ENCODE measurements at regions not wholly inside any gene's neighbourhood (a gene's known extent, or its start where the extent isn't known, plus 50 kb on each side); places are given as distances from the start of the nearest gene placed in this dataset.

DNA sequence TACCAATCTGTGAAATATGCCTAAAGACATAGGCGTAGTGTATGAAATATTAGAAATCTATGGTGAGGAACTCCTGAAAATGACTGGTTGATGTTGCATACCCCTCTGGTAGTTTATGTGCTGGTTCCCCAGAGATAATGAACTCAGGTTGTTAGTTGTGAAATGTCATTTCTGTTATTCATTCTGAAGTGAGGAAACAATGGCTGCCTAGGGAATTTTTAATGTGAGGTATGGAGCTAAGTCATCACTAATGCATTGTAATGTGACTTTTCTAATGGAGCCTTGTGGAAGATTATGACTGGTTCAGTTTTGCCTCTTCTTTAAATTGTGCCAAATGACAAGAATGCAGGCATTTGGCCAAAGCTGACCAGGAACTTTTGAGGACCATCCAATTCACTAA, 61.6 kb upstream of the RAB27B start (continued):
- TF ChIP-seq CEBPB (IDR thresholded peaks at IDR 0.05; ENCODE audit: low read depth): no peak
- no peak for TF ChIP-seq SRF (IDR thresholded peaks at IDR 0.05; ENCODE audit: low read depth)
- TF ChIP-seq, protein P1, sequence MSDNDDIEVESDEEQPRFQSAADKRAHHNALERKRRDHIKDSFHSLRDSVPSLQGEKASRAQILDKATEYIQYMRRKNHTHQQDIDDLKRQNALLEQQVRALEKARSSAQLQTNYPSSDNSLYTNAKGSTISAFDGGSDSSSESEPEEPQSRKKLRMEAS (IDR thresholded peaks at IDR 0.05): no peak

- Histone ChIP-seq H3K9me3 (ENCODE audit: control insufficient read depth in 1 of 2, insufficient read depth in 1 of 2, low read depth in 1 of 2, low read length in 2 of 2) (no peaks in the 10 kb centered on the region), H3K4me3 (replicated peaks in 1 of 2; ENCODE audit: low read depth in 1 of 2, low read length in 2 of 2) (no peak overlapping the region), H3K27me3 (ENCODE audit: insufficient read depth, low read length) (no peaks in the 10 kb centered on the region), H3K9me2 (ENCODE audit: insufficient read depth) (no peaks in the 10 kb centered on the region), H2AFZ (ENCODE audit: low read depth, low read length, poor library complexity, severe bottlenecking) (no peak overlapping the region), H3K27ac (ENCODE audit: low read depth, low read length) (no peak overlapping the region), H3K4me1 (ENCODE audit: control insufficient read depth in 1 of 2, insufficient read depth in 2 of 2, low read length in 2 of 2) (no peaks in the 10 kb centered on the region), H3K36me3 (ENCODE audit: control insufficient read depth in 1 of 2, insufficient read depth in 2 of 2, low read length in 2 of 2) (no peaks in the 10 kb centered on the region), H3K79me2 (ENCODE audit: insufficient read depth, low read length) (no peaks in the 10 kb centered on the region), H3K4me2 (ENCODE audit: low read length) (no peak overlapping the region), H4K20me1 (ENCODE audit: insufficient read depth) (no peaks in the 10 kb centered on the region), H3K9ac (ENCODE audit: low read length) (no peak overlapping the region)
- RAD21 ChIA-PET (ENCODE audit: low non-redundant PET in 1 of 2, low total read pairs in 2 of 2, uncharacterized antibody in 2 of 2, unreplicated experiment in 2 of 2): no interaction called here
- intact Hi-C loops (cut with micrococcal nuclease): no loop called here
- BruUV-seq (replicated peaks): no TSS peak
- CTCF ChIA-PET: no interaction called here
- no peak for TF ChIP-seq CTCF (IDR thresholded peaks at IDR 0.05 in 2 of 3, conservative IDR thresholded peaks at IDR 0.05 in 1 of 3; ENCODE audit: borderline replicate concordance in 1 of 3, insufficient read depth in 1 of 3, low read depth in 2 of 3, low read length in 2 of 3)
- TF ChIP-seq, protein P2, sequence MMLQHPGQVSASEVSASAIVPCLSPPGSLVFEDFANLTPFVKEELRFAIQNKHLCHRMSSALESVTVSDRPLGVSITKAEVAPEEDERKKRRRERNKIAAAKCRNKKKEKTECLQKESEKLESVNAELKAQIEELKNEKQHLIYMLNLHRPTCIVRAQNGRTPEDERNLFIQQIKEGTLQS (IDR thresholded peaks at IDR 0.05): no peak
- no peak for TF ChIP-seq SP1 (IDR thresholded peaks at IDR 0.05; ENCODE audit: low read depth)
- TF ChIP-seq POLR2AphosphoS5 (IDR thresholded peaks at IDR 0.05; ENCODE audit: low read depth, low read length): no peak
- TF ChIP-seq CBX3 (IDR thresholded peaks at IDR 0.05; ENCODE audit: low read depth): no peak
- no peak for TF ChIP-seq EZH2 (IDR thresholded peaks at IDR 0.05)
- no peak for TF ChIP-seq ZFX (IDR thresholded peaks at IDR 0.05)
- no peak for TF ChIP-seq FOSL1 (IDR thresholded peaks at IDR 0.05; ENCODE audit: low read depth)
- no peak for TF ChIP-seq POLR2A (IDR thresholded peaks at IDR 0.05; ENCODE audit: borderline replicate concordance, extremely low read depth, insufficient read depth, insufficient read length)
- TF ChIP-seq JUND (IDR thresholded peaks at IDR 0.05): no peak
- TF ChIP-seq ELF1 (IDR thresholded peaks at IDR 0.05; ENCODE audit: borderline replicate concordance, low read depth): no peak
- TF ChIP-seq EGR1 (IDR thresholded peaks at IDR 0.05; ENCODE audit: low read depth): no peak
- TF ChIP-seq TCF7L2 (IDR thresholded peaks at IDR 0.05; ENCODE audit: borderline replicate concordance, extremely low read depth, insufficient read depth, insufficient read length): no peak
- TF ChIP-seq REST (IDR thresholded peaks at IDR 0.05; ENCODE audit: low read depth): no peak
- DNase-seq (ENCODE audit: low read depth, low spot score) (no peak), ATAC-seq (no peak)
- POLR2A ChIA-PET: no interaction called here
Observed at GRCh38 chr18:54767098-54767497, 61.2 kb upstream of the RAB27B start.

Measured in HCT116 (cell line).